Stimulated activated CD4-positive, alpha-beta T cell treated with anti-CD3 and anti-CD28 coated beads, Interleukin-15, amount 100 ng/mL, for 48 hours (primary cell): ENCODE measurements at regions not wholly inside any gene's neighbourhood (a gene's known extent, or its start where the extent isn't known, plus 50 kb on each side); places are given as distances from the start of the nearest gene placed in this dataset.

ENCODE experiments used
- DNase-seq, 2 donors: peaks; one replicate each; pipeline ENCODE4 v3.0.0-alpha.2; 2020; ENCODE audit warnings: low read depth in 2 of 2

- no peak for DNase-seq
Measured at GRCh38 chr11:116115801-116116200, 611.6 kb upstream of the CADM1 start.

- DNase-seq, result no peak
Measured at GRCh38 chr11:116114198-116114651, 610.0 kb upstream of the CADM1 start.

- DNase-seq, result no peak
Measured at GRCh38 chr11:116112087-116112935, 608.1 kb upstream of the CADM1 start.

GRCh38 chr11:116111546-116111945 is 607.3 kb upstream of the CADM1 start:
- no peak for DNase-seq

- DNase-seq, result no peak
Measured at GRCh38 chr11:116110802-116111201, 606.6 kb upstream of the CADM1 start.

DNA sequence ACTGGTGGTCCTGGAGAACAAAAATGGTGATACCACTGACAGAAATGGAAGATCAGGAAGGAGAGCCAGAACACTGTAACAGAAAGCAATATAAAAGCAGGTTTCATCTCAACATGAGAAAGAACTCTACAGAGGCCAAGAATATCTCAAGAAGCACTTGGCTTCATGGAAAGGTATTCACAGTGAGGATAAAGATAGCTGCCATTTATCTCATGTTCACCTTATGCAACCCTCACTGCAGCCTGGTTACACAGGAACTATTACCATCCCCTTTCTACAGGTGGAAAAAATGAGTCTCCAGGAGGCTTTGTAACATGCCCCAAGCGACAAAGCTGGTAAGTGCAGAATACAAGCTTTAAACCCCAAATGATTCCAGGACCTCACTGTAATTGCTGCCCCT is 606.1 kb upstream of the CADM1 start:
- no peak for DNase-seq

DNA sequence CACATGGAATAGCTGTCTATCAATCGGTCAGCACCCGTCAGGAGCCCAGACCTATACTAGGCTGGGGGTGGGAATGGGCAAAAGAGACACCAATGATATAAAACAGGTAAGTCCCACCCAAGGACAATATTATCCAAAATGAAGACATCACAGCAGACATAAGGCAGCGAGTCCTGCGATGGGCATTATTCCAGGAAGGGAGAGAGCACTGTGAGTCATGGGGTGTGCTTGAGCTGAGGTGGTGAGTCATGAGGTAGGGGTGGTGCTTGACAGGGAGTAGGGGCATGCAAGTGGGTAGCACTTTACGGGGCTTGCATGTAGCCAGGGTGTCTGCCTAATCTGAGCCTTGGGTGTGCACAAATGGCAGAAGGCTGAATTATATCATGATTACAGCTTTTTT is 605.0 kb upstream of the CADM1 start:
- no peak for DNase-seq

GRCh38 chr11:116108161-116108560 is 603.9 kb upstream of the CADM1 start:
- DNase-seq, result no peak

DNA sequence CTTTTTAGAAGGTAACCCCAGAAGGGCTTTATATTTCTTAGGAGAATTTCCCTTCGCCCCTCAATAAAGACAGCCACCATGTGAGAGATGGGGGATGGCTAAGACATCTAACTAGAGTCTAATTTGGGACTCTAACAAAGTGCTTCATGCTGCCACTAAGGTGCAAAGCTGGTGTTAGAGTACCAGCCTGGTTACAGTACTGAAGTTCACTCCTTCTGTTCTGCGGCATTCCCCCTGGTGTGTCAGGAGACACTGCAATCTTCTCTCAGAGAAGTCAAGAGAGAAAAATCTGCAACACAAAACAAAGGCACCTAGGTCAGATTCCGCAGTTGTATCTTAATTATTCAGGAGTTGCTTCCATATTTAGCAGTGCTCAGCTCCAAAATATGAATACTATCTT is 603.0 kb upstream of the CADM1 start:
- no peak for DNase-seq

- no peak for DNase-seq
Measured at GRCh38 chr11:116104498-116105174, 600.4 kb upstream of the CADM1 start.

- DNase-seq, result no peak
Measured at GRCh38 chr11:116101902-116102301, 597.7 kb upstream of the CADM1 start.

- no peak for DNase-seq
Measured at GRCh38 chr11:116100016-116100415, 595.8 kb upstream of the CADM1 start.

DNA sequence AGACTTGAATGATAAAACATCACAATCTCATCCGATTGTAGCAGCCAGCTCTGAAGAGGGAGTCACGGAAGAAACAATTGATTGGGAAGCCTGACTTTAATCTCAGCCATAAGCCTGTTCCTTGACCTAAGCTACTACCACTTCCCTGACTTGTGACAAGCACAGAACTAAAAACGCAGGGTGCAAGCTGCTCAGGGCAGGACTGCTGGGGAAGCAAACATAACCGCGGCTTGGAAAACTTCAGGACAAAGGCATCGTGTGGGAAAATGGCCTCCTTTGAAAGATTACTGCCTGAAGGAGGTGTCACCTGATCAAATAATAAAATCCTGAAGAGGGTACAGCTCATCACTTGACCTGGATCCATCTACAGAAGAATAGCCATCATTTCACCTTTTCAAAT is 595.3 kb upstream of the CADM1 start:
- no peak for DNase-seq

GRCh38 chr11:116096272-116096995 is 592.2 kb upstream of the CADM1 start:
- no peak for DNase-seq

DNA sequence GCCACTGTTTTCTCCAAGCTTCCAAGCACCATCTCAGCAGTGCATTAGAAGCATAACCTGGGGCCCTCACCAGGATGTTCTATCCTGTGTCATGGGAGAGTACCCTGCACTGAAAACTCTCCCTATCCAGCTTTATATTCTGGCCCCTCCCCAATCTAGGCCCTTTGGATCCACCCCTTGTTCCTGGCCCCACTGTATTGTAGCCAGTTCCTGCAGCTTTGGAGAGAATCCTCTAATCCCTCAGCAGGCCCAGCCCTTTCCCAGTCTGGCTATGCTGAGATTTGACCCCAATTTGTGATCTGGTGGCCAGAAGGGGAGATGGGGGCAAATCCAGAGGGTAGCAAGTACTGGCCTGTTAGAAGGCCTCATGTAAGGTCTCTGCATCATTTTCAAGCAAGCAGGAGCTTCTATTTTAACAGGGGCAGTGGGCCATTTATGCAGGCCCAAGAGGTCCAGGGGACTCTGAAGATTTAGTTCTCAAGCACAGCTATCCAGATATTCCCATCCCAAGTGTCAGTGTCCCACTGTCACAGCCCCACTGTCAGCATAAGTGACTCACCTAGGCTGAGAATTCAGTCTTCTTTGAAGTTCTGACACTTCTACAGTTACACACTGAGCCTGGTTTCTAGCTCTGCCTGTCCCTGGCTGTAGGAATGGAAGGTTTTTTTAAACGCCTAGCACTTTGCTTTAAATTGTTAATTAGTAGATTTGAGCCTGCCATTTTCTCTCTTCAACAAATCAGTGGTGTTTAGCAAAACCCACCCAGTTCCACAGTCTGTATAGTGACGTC is 589.5 kb upstream of the CADM1 start:
- DNase-seq, result no peak

GRCh38 chr11:116093065-116093464 is 588.9 kb upstream of the CADM1 start:
- no peak for DNase-seq

- DNase-seq, result no peak
Measured at GRCh38 chr11:116086426-116086825, 582.2 kb upstream of the CADM1 start.

GRCh38 chr11:116085031-116085635 is 580.9 kb upstream of the CADM1 start:
- no peak for DNase-seq

- no peak for DNase-seq
Measured at GRCh38 chr11:116084511-116084910, 580.3 kb upstream of the CADM1 start.

- DNase-seq, result no peak
Measured at GRCh38 chr11:116082256-116082655, 578.0 kb upstream of the CADM1 start.

- no peak for DNase-seq
Measured at GRCh38 chr11:116079580-116079979, 575.4 kb upstream of the CADM1 start.
